ENCODE measurements at regions not wholly inside any gene's neighbourhood (a gene's known extent, or its start where the extent isn't known, plus 50 kb on each side); places are given as distances from the start of the nearest gene placed in this dataset.

DNA sequence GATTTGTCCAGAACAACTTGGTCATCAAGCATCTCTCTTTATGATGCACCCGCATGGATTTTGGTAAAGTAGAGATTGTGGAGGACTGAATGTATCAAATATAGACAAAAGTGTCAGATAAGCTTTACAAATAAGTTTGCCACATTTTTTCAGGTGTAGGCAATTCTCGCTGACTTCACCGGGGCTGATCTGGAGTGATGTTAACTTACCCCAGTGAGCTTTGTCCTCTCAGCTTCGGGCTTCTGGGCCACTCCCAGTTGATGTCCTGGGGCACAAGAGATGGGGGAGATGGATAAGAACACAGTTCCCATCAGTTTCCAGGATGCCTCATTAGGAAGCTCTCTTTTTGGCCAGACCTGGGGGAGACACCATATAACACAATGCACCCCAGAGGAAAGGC, 117.7 kb downstream of the ETS2 start:
- TF ChIP-seq JUND (IDR thresholded peaks at IDR 0.05; ENCODE audit: low read depth), result no peak
- DNase-seq (ENCODE audit: low read depth in 1 of 2, low spot score in 1 of 2), result no peak
- in situ Hi-C loops (cut with HindIII; ENCODE audit: low pct_unique_long_range_greater_than_20kb, low sequenced_read_pairs), result no loop called here

GRCh38 chr21:38922474-38923235, 116.9 kb downstream of the ETS2 start:
- in situ Hi-C loops (cut with HindIII; ENCODE audit: low pct_unique_long_range_greater_than_20kb, low sequenced_read_pairs), result no loop called here
- no peak for DNase-seq (ENCODE audit: low read depth in 1 of 2, low spot score in 1 of 2)
- no peak for TF ChIP-seq JUND (IDR thresholded peaks at IDR 0.05; ENCODE audit: low read depth)

GRCh38 chr21:38921511-38922251, 116.0 kb downstream of the ETS2 start:
- no peak for DNase-seq (ENCODE audit: low read depth in 1 of 2, low spot score in 1 of 2)
- no peak for TF ChIP-seq JUND (IDR thresholded peaks at IDR 0.05; ENCODE audit: low read depth)
- in situ Hi-C loops (cut with HindIII; ENCODE audit: low pct_unique_long_range_greater_than_20kb, low sequenced_read_pairs), result no loop called here

DNA sequence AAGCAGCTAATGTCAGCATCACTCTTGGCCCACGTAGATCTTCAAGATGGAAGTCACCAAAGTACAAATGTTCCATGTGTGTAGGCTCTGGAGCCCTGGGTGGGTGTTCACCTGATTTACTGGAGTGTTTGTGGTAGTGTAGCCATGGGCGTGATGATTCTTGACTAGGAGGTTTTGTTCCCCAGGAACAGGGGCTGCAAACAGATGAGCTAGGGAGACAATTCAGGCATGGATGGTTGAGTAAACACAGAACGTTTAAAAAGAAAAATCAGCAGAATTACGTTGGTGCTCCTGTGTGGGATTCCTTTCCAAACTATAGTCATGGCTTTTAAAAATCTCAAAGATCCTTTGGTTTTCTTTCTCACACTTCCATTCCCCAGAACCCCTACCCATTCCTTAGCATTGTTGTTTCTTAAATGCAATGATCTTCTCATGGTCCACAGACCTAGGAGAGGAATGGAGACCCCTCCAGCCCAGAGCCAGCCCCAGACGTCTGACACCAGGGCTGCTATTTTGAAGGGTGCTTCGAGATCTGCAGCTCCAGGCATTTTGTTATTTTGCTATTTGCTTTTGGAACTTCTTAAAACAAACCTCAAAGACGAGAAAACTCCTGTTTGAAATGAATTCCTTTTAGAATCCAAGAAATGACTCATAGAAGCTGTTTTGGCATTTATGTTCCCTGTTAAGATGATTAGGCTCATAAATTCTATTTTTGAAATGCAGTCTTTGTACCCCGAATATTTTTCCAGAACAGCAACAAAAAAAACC, 115.1 kb downstream of the ETS2 start:
- in situ Hi-C loops (cut with HindIII; ENCODE audit: low pct_unique_long_range_greater_than_20kb, low sequenced_read_pairs), result no loop called here
- TF ChIP-seq JUND (IDR thresholded peaks at IDR 0.05; ENCODE audit: low read depth), result no peak
- DNase-seq (ENCODE audit: low read depth in 1 of 2, low spot score in 1 of 2), result no peak

DNA sequence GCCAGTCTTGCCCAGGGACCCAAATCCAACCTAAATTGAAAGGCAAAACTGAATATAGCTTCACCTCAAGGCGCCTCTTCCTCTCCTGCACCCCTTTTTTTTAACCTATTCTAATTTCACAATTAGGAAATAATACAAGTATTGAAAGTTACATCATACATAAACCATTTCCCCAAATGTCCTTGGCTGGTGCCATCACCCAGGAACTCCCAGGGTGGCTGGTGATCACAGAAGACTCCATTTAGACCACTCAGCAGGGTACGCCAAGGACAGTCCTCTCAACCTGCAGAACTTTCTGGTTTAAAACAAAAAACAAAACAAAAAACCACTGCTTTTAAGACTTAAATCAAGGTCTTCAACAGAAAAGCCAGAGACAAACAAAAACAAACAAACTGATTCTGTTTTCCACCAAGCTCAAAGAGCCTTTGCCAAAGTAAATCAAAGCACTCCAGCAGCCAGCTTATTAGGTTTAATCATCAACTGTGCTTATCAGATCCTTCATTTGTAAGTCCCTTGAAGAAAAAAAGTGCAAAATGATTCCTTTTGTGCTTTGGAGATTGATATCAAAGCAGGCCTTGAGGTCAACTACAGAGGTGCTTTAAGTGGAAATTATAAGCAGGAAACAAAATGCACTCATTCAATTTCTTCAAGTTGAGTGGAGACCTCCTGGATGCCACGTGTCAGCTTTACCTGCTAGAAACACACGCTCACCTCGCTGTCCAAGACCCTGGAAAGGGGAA, 113.0 kb downstream of the ETS2 start:
- no peak for DNase-seq (ENCODE audit: low read depth in 1 of 2, low spot score in 1 of 2)
- TF ChIP-seq JUND (IDR thresholded peaks at IDR 0.05; ENCODE audit: low read depth), result no peak
- in situ Hi-C loops (cut with HindIII; ENCODE audit: low pct_unique_long_range_greater_than_20kb, low sequenced_read_pairs), result no loop called here

DNA sequence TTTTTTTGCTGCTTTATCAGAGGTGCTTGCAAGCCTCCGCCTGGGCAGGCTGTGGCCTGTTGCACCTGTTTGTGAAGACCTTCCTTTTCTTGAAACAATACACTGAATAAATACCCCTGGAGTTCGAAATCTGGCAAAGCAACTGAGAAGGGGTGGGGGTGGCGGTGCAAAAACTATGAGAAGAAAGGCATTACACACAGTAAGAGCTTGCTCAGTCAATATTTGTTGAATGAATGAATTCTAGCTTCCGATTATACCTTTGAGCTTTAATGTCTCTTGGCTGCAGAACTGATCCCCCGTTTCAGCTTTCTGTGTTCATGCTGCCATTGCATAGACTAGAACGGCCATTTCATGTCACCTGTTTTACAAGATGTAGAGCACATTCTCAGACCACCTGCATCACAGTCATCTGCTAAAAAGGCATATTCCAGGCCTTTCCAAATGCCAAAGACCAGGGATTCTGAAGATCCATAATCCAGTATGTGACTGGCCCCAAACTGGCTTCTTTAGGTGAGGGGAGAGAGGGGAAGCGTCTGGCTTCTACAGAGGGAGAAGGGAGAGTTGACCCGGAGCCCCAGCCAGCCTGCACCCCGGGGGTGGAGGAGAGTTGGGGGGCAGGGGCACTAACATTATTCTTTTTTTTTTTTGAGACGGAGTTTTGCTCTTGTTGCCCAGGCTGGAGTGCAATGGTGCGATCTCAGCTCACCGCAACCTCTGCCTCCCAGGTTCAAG, 111.5 kb downstream of the ETS2 start:
- TF ChIP-seq JUND (IDR thresholded peaks at IDR 0.05; ENCODE audit: low read depth), result no peak
- in situ Hi-C loops (cut with HindIII; ENCODE audit: low pct_unique_long_range_greater_than_20kb, low sequenced_read_pairs), result no loop called here
- no peak for DNase-seq (ENCODE audit: low read depth in 1 of 2, low spot score in 1 of 2)

GRCh38 chr21:38916214-38916964, 110.7 kb downstream of the ETS2 start:
- no peak for DNase-seq (ENCODE audit: low read depth in 1 of 2, low spot score in 1 of 2)
- in situ Hi-C loops (cut with HindIII; ENCODE audit: low pct_unique_long_range_greater_than_20kb, low sequenced_read_pairs), result no loop called here
- TF ChIP-seq JUND (IDR thresholded peaks at IDR 0.05; ENCODE audit: low read depth), result no peak

- in situ Hi-C loops (cut with HindIII; ENCODE audit: low pct_unique_long_range_greater_than_20kb, low sequenced_read_pairs), result no loop called here
Measured at GRCh38 chr21:38915546-38915945, 109.8 kb downstream of the ETS2 start.

GRCh38 chr21:38914528-38915293, 109.0 kb downstream of the ETS2 start:
- in situ Hi-C loops (cut with HindIII; ENCODE audit: low pct_unique_long_range_greater_than_20kb, low sequenced_read_pairs), result no loop called here
- TF ChIP-seq JUND (IDR thresholded peaks at IDR 0.05; ENCODE audit: low read depth), result no peak
- no peak for DNase-seq (ENCODE audit: low read depth in 1 of 2, low spot score in 1 of 2)

More at GRCh38 chr21:38915546-38915945, 109.8 kb downstream of the ETS2 start:
- DNase-seq (ENCODE audit: low read depth in 1 of 2, low spot score in 1 of 2), result no peak
- TF ChIP-seq JUND (IDR thresholded peaks at IDR 0.05; ENCODE audit: low read depth), result no peak

DNA sequence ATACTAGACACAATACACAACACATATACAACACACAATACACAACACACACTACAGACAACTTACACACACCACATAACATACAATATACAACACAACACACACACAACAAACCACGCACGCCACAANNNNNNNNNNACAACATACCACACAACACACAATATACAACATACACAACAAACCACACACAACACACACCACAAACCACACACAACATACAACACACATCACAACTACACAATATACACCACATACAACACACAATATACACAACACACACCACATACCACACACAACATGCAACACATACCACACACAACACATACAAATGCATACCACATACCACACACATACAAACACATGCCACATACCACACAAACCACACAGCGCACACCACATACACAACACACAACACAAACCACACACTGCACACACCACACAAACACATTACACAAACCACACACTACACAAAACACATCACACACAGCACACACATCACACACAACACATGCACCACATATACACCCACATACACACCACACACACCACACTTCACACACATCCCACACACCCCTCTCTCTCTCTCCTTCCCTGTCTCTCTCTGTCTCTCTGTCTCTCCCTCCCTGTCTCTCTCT, 108.3 kb downstream of the ETS2 start:
- DNase-seq (ENCODE audit: low read depth in 1 of 2, low spot score in 1 of 2), result no peak
- no peak for TF ChIP-seq JUND (IDR thresholded peaks at IDR 0.05; ENCODE audit: low read depth)
- in situ Hi-C loops (cut with HindIII; ENCODE audit: low pct_unique_long_range_greater_than_20kb, low sequenced_read_pairs), result no loop called here
